ENCODE measurements at regions not wholly inside any gene's neighbourhood (a gene's known extent, or its start where the extent isn't known, plus 50 kb on each side); places are given as distances from the start of the nearest gene placed in this dataset.
"Not testable (repeated sequence)": the region's sequence is repeated elsewhere in the genome, so short reads cannot be mapped to it uniquely, and the experiment has no call there.

- peak; percentile 23 for DNase-seq
Observed at GRCh38 chr4:146124023-146124680, 51.4 kb upstream of the LSM6 start.

- DNase-seq, result no peak
Observed at GRCh38 chr4:146123231-146123630, 52.3 kb upstream of the LSM6 start.

GRCh38 chr4:146122398-146122797 lies 53.1 kb upstream of the LSM6 start:
- DNase-seq, result no peak

- no peak for DNase-seq
Observed at GRCh38 chr4:146121757-146122156, 53.8 kb upstream of the LSM6 start.

GRCh38 chr4:146119845-146120404 lies 55.6 kb upstream of the LSM6 start:
- DNase-seq, result no peak

- no peak for DNase-seq
Observed at GRCh38 chr4:146114066-146114465, 61.5 kb upstream of the LSM6 start.

- DNase-seq, result no peak
Observed at GRCh38 chr4:146113171-146113570, 62.3 kb upstream of the LSM6 start.

- DNase-seq, result no peak
Observed at GRCh38 chr4:146112389-146112788, 63.1 kb upstream of the LSM6 start.

GRCh38 chr4:146110871-146111485 lies 64.5 kb upstream of the LSM6 start:
- DNase-seq, result no peak

- DNase-seq, result no peak
Observed at GRCh38 chr4:146108756-146109155, 66.8 kb upstream of the LSM6 start.

GRCh38 chr4:146107587-146108240 lies 67.8 kb upstream of the LSM6 start:
- no peak for DNase-seq

GRCh38 chr4:146105464-146105863 lies 70.1 kb upstream of the LSM6 start:
- DNase-seq, result no peak

GRCh38 chr4:146104541-146104940 lies 71.0 kb upstream of the LSM6 start:
- DNase-seq, result no peak

GRCh38 chr4:146104052-146104451 lies 71.5 kb upstream of the LSM6 start:
- not testable (repeated sequence) for DNase-seq

- DNase-seq, result no peak
Observed at GRCh38 chr4:146099585-146099984, 75.9 kb upstream of the LSM6 start.

GRCh38 chr4:146098978-146099377 lies 76.5 kb upstream of the LSM6 start:
- DNase-seq, result no peak

GRCh38 chr4:146098397-146098796 lies 77.1 kb upstream of the LSM6 start:
- no peak for DNase-seq

- no peak for DNase-seq
Observed at GRCh38 chr4:146096371-146096770, 79.1 kb upstream of the LSM6 start.

- no peak for DNase-seq
Observed at GRCh38 chr4:146095860-146096259, 79.7 kb upstream of the LSM6 start.

- DNase-seq, result peak; percentile 51
Observed at GRCh38 chr4:146095091-146095690, 80.3 kb upstream of the LSM6 start.

GRCh38 chr4:146088690-146089089 lies 86.8 kb upstream of the LSM6 start:
- DNase-seq, result no peak

- no peak for DNase-seq
Observed at GRCh38 chr4:146087856-146088255, 87.7 kb upstream of the LSM6 start.

GRCh38 chr4:146076081-146076480 lies 99.4 kb upstream of the LSM6 start:
- DNase-seq, result no peak

- peak; percentile 39 for DNase-seq
Observed at GRCh38 chr4:146073517-146073916, 102.0 kb upstream of the LSM6 start.

All from fibroblast of skin of right biceps (primary cell).